SW480 (cell line): ENCODE measurements at regions not wholly inside any gene's neighbourhood (a gene's known extent, or its start where the extent isn't known, plus 50 kb on each side); places are given as distances from the start of the nearest gene placed in this dataset.
"Not testable (repeated sequence)": the region's sequence is repeated elsewhere in the genome, so short reads cannot be mapped to it uniquely, and the experiment has no call there.

Experiments
- DNase-seq: peaks from one replicate; pipeline ENCODE4 v3.0.0-alpha.2; 2016; ENCODE audit warnings: low spot score

- no peak for DNase-seq
Observed at GRCh38 chr18:55953326-55953725, 365.3 kb upstream of the TCF4 start.

- DNase-seq: not testable (repeated sequence)
Observed at GRCh38 chr18:55951738-55952137, 363.7 kb upstream of the TCF4 start.

GRCh38 chr18:55950379-55951166, 362.6 kb upstream of the TCF4 start:
- no peak for DNase-seq

- no peak for DNase-seq
Observed at GRCh38 chr18:55934821-55935220, 346.8 kb upstream of the TCF4 start.

- DNase-seq: no peak
Observed at GRCh38 chr18:55932675-55933074, 344.7 kb upstream of the TCF4 start.

GRCh38 chr18:55927831-55928230, 339.8 kb upstream of the TCF4 start:
- no peak for DNase-seq

GRCh38 chr18:55925772-55926171, 337.8 kb upstream of the TCF4 start:
- DNase-seq: no peak

- DNase-seq: no peak
Observed at GRCh38 chr18:55920063-55920462, 332.1 kb upstream of the TCF4 start.

GRCh38 chr18:55918444-55918843, 330.5 kb upstream of the TCF4 start:
- no peak for DNase-seq

GRCh38 chr18:55912919-55913318, 324.9 kb upstream of the TCF4 start:
- DNase-seq: no peak

GRCh38 chr18:55912071-55912470, 324.1 kb upstream of the TCF4 start:
- no peak for DNase-seq

- DNase-seq: no peak
Observed at GRCh38 chr18:55910296-55910695, 322.3 kb upstream of the TCF4 start.

GRCh38 chr18:55908901-55909366, 320.9 kb upstream of the TCF4 start:
- DNase-seq: no peak

GRCh38 chr18:55907453-55908175, 319.6 kb upstream of the TCF4 start:
- DNase-seq: no peak

GRCh38 chr18:55906536-55906935, 318.5 kb upstream of the TCF4 start:
- DNase-seq: no peak

- DNase-seq: no peak
Observed at GRCh38 chr18:55903911-55904310, 315.9 kb upstream of the TCF4 start.

GRCh38 chr18:55900380-55900779, 312.4 kb upstream of the TCF4 start:
- no peak for DNase-seq

GRCh38 chr18:55897091-55897689, 309.2 kb upstream of the TCF4 start:
- DNase-seq: no peak

- no peak for DNase-seq
Observed at GRCh38 chr18:55893948-55894347, 306.0 kb upstream of the TCF4 start.

GRCh38 chr18:55892862-55893813, 305.1 kb upstream of the TCF4 start:
- not testable (repeated sequence) for DNase-seq

GRCh38 chr18:55886886-55887285, 298.9 kb upstream of the TCF4 start:
- DNase-seq: no peak

- DNase-seq: no peak
Observed at GRCh38 chr18:55884498-55884897, 296.5 kb upstream of the TCF4 start.
